ENCODE measurements at regions not wholly inside any gene's neighbourhood (a gene's known extent, or its start where the extent isn't known, plus 50 kb on each side); places are given as distances from the start of the nearest gene placed in this dataset.

GRCh38 chr10:58885146-58885545, 291.3 kb upstream of the PHYHIPL start:
- DNase-seq (ENCODE audit: low read depth in 4 of 4, low spot score in 3 of 4) = no peak

GRCh38 chr10:58885686-58886345, 290.6 kb upstream of the PHYHIPL start:
- no peak for DNase-seq (ENCODE audit: low read depth in 4 of 4, low spot score in 3 of 4)

GRCh38 chr10:58886406-58886805, 290.0 kb upstream of the PHYHIPL start:
- DNase-seq (ENCODE audit: low read depth in 4 of 4, low spot score in 3 of 4) = no peak

- DNase-seq (ENCODE audit: low read depth in 4 of 4, low spot score in 3 of 4) = no peak
Measured at GRCh38 chr10:58887474-58887873, 289.0 kb upstream of the PHYHIPL start.

GRCh38 chr10:58888957-58889356, 287.5 kb upstream of the PHYHIPL start:
- no peak for DNase-seq (ENCODE audit: low read depth in 4 of 4, low spot score in 3 of 4)

GRCh38 chr10:58892031-58892531, 284.4 kb upstream of the PHYHIPL start:
- no peak for DNase-seq (ENCODE audit: low read depth in 4 of 4, low spot score in 3 of 4)

- DNase-seq (ENCODE audit: low read depth in 4 of 4, low spot score in 3 of 4) = peak in 2 of 4 donors; percentile 3 to 5
Measured at GRCh38 chr10:58894929-58895328, 281.5 kb upstream of the PHYHIPL start.

- no peak for DNase-seq (ENCODE audit: low read depth in 4 of 4, low spot score in 3 of 4)
Measured at GRCh38 chr10:58896229-58896628, 280.2 kb upstream of the PHYHIPL start.

GRCh38 chr10:58897236-58897635, 279.2 kb upstream of the PHYHIPL start:
- no peak for DNase-seq (ENCODE audit: low read depth in 4 of 4, low spot score in 3 of 4)

GRCh38 chr10:58897708-58898107, 278.7 kb upstream of the PHYHIPL start:
- no peak for DNase-seq (ENCODE audit: low read depth in 4 of 4, low spot score in 3 of 4)

- DNase-seq (ENCODE audit: low read depth in 4 of 4, low spot score in 3 of 4) = no peak
Measured at GRCh38 chr10:58898854-58899573, 277.4 kb upstream of the PHYHIPL start.

GRCh38 chr10:58901092-58901646, 275.3 kb upstream of the PHYHIPL start:
- no peak for DNase-seq (ENCODE audit: low read depth in 4 of 4, low spot score in 3 of 4)

GRCh38 chr10:58903071-58903470, 273.4 kb upstream of the PHYHIPL start:
- DNase-seq (ENCODE audit: low read depth in 4 of 4, low spot score in 3 of 4) = no peak

- no peak for DNase-seq (ENCODE audit: low read depth in 4 of 4, low spot score in 3 of 4)
Measured at GRCh38 chr10:58909881-58910280, 266.6 kb upstream of the PHYHIPL start.

- no peak for DNase-seq (ENCODE audit: low read depth in 4 of 4, low spot score in 3 of 4)
Measured at GRCh38 chr10:58913717-58914116, 262.7 kb upstream of the PHYHIPL start.

- no peak for DNase-seq (ENCODE audit: low read depth in 4 of 4, low spot score in 3 of 4)
Measured at GRCh38 chr10:58918887-58919286, 257.6 kb upstream of the PHYHIPL start.

GRCh38 chr10:58919927-58920654, 256.4 kb upstream of the PHYHIPL start:
- DNase-seq (ENCODE audit: low read depth in 4 of 4, low spot score in 3 of 4) = no peak

- no peak for DNase-seq (ENCODE audit: low read depth in 4 of 4, low spot score in 3 of 4)
Measured at GRCh38 chr10:58920655-58921003, 255.8 kb upstream of the PHYHIPL start.

GRCh38 chr10:58921421-58921855, 255.0 kb upstream of the PHYHIPL start:
- no peak for DNase-seq (ENCODE audit: low read depth in 4 of 4, low spot score in 3 of 4)

GRCh38 chr10:58925381-58925780, 251.1 kb upstream of the PHYHIPL start:
- DNase-seq (ENCODE audit: low read depth in 4 of 4, low spot score in 3 of 4) = no peak

GRCh38 chr10:58930500-58930899, 245.9 kb upstream of the PHYHIPL start:
- DNase-seq (ENCODE audit: low read depth in 4 of 4, low spot score in 3 of 4) = no peak

All from left renal pelvis (tissue), 4 donors.